A673 (cell line): ENCODE measurements at regions not wholly inside any gene's neighbourhood (a gene's known extent, or its start where the extent isn't known, plus 50 kb on each side); places are given as distances from the start of the nearest gene placed in this dataset.

Experiments used
- EZH2 ChIP-seq: fragments of 200-600 bp; sonication (generic); IDR thresholded peaks from 2 replicates; pipeline ENCODE4 v1.6.1; 2017; ENCODE audit warnings: borderline replicate concordance, low read depth, mild to moderate bottlenecking, mixed read lengths, antibody characterized with exemption, low read length; ENCODE audit not compliant: poor library complexity, severe bottlenecking
- TF ChIP-seq, protein P1 (sequence below): fragments of 300-800, 200-600 bp; sonication (generic); conservative IDR thresholded peaks from 2 replicates; pipeline ENCODE4 v1.5.1; 2017; ENCODE audit warnings: low read depth, mild to moderate bottlenecking, antibody characterized with exemption, low read length, moderate library complexity, mixed read lengths

DNA sequence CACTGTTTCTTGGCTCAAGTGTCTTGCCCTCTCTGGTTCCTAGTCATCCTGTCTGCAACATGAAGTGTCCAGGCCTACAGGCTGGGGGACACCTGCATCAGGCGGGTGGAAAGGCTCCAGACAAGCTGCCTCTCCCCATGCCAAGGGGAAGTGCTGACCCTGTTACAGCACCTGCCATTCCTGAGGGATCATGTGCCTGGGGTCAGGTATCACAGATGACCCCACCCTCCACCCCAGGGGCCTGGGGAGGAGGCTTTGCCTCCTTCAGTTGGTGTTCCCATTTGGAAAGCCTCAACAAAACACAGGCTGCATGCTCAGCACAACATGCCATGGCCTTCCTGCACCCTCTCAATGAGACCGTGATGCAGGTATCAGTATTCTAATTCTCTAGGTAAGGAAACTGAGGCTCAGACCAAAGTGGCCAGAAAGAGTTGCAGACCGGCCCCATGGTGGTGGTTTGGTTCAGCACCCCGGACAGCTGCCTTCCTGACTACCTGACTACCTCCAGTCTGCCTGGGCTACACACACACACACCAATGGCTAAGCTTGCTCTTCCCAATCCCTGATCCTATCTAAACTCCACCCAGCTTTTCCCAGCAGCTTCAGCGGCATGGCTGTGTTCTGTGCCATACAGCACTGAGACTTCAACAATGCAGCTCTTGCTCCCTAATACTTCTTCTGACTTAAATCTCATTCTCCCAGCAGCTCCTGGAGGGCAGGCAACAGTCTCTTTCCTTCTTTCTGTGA lies 69.7 kb upstream of the LINGO1 start:
- TF ChIP-seq, protein P1, sequence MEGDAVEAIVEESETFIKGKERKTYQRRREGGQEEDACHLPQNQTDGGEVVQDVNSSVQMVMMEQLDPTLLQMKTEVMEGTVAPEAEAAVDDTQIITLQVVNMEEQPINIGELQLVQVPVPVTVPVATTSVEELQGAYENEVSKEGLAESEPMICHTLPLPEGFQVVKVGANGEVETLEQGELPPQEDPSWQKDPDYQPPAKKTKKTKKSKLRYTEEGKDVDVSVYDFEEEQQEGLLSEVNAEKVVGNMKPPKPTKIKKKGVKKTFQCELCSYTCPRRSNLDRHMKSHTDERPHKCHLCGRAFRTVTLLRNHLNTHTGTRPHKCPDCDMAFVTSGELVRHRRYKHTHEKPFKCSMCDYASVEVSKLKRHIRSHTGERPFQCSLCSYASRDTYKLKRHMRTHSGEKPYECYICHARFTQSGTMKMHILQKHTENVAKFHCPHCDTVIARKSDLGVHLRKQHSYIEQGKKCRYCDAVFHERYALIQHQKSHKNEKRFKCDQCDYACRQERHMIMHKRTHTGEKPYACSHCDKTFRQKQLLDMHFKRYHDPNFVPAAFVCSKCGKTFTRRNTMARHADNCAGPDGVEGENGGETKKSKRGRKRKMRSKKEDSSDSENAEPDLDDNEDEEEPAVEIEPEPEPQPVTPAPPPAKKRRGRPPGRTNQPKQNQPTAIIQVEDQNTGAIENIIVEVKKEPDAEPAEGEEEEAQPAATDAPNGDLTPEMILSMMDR = no peak
- TF ChIP-seq EZH2 = no peak
